Upper lobe of left lung (tissue), 6 donors: ENCODE measurements at regions not wholly inside any gene's neighbourhood (a gene's known extent, or its start where the extent isn't known, plus 50 kb on each side); places are given as distances from the start of the nearest gene placed in this dataset.

ENCODE experiments used
- ATAC-seq, 2 donors: fragments of 200-7000 bp; cut with Tn5 transposase; one replicate each; pipeline ENCODE4 v1.9.1; 2022; ENCODE audit warnings: mild to moderate bottlenecking in 2 of 2, moderate library complexity in 2 of 2; ENCODE audit not compliant: low FRiP score in 2 of 2
- DNase-seq, 2 donors: peaks; one replicate each; pipeline ENCODE4 v3.0.0-alpha.2; 2019 to 2020
- H3K27ac ChIP-seq, 4 donors: fragments of 200-600 bp; sonication (generic); one replicate each; pipeline ENCODE4 v1.5.1; 2016 to 2019
- H3K27me3 ChIP-seq, 4 donors: fragments of 200-600 bp; sonication (generic); one replicate each; pipeline ENCODE4 v1.5.1; 2017 to 2019
- H3K36me3 ChIP-seq, 4 donors: fragments of 200-600 bp; sonication (generic); one replicate each; pipeline ENCODE4 v1.5.1; 2016 to 2019
- H3K4me1 ChIP-seq, 4 donors: fragments of 200-600 bp; sonication (generic); one replicate each; pipeline ENCODE4 v1.5.1; 2018 to 2019
- H3K4me3 ChIP-seq, 4 donors: fragments of 200-600 bp; sonication (generic); one replicate each; pipeline ENCODE4 v1.5.1; 2017 to 2019; ENCODE audit warnings: mild to moderate bottlenecking in 2 of 4, moderate library complexity in 1 of 4
- H3K9me3 ChIP-seq, 4 donors: fragments of 200-600 bp; sonication (generic); one replicate each; pipeline ENCODE4 v1.5.1; 2018 to 2019
- CTCF ChIP-seq, 6 experiments: fragments of 450-650 bp in 4 of 6; fragments of 200-600 bp in 2 of 6; sonication (generic) in 2 of 6; IDR thresholded peaks; one replicate each; pipeline ENCODE4 v1.5.1; 2016 to 2019; ENCODE audit warnings: antibody characterized with exemption in 6 of 6
- EP300 ChIP-seq, 4 donors: sonication (generic); formaldehyde crosslinking; IDR thresholded peaks; one replicate each; pipeline ENCODE4 v1.5.1; 2017; ENCODE audit warnings: antibody characterized with exemption in 4 of 4, control low read depth in 2 of 4
- POLR2A ChIP-seq, 4 donors: fragments of 450-650 bp; IDR thresholded peaks; one replicate each; pipeline ENCODE4 v1.5.1; 2016 to 2017; ENCODE audit warnings: antibody characterized with exemption in 4 of 4, mild to moderate bottlenecking in 2 of 4
- POLR2AphosphoS5 ChIP-seq, 2 donors: sonication (generic); formaldehyde crosslinking; IDR thresholded peaks; one replicate each; pipeline ENCODE4 v1.5.1; 2017; ENCODE audit warnings: antibody characterized with exemption in 2 of 2
- WGBS, 2 donors: methylation state at CpG; one replicate each; pipeline ENCODE4 v1.1.5; 2017 to 2018; 5-methylcytosine and 5-hydroxymethylcytosine counted together
- donor health status: DM: no; HTN: no; CAD: no; lungs with moderate emphysema.
- donor health status: DM: no; HTN: yes; CAD: no; lungs with severe emphysema.

GRCh38 chr5:125794922-125795321 is 628.3 kb upstream of the GRAMD2B start:
- ATAC-seq (no peak), DNase-seq (no peak)
- no peak overlapping the region for H3K27ac ChIP-seq
- no peaks in the 10 kb centered on the region for H3K27me3 ChIP-seq
- TF ChIP-seq POLR2A (IDR thresholded peaks at IDR 0.05) (no peak), EP300 (IDR thresholded peaks at IDR 0.05) (no peak), POLR2AphosphoS5 (IDR thresholded peaks at IDR 0.05) (no peak), CTCF (IDR thresholded peaks at IDR 0.05) (no peak)
- no peak overlapping the region for H3K4me3 ChIP-seq
- H3K4me1 ChIP-seq: no peaks in the 10 kb centered on the region
- no peaks in the 10 kb centered on the region for H3K9me3 ChIP-seq
- H3K36me3 ChIP-seq: no peaks in the 10 kb centered on the region

- no peaks in the 10 kb centered on the region for H3K4me1 ChIP-seq
- TF ChIP-seq POLR2A (IDR thresholded peaks at IDR 0.05): no peak
- TF ChIP-seq POLR2AphosphoS5 (IDR thresholded peaks at IDR 0.05): no peak
- no peak for TF ChIP-seq CTCF (IDR thresholded peaks at IDR 0.05)
- no peak for TF ChIP-seq EP300 (IDR thresholded peaks at IDR 0.05)
- H3K27me3 ChIP-seq: no peaks in the 10 kb centered on the region
- ATAC-seq (no peak), DNase-seq (no peak)
- no peak overlapping the region for H3K27ac ChIP-seq
- no peaks in the 10 kb centered on the region for H3K36me3 ChIP-seq
- no peak overlapping the region for H3K4me3 ChIP-seq
- H3K9me3 ChIP-seq: no peaks in the 10 kb centered on the region
Observed at GRCh38 chr5:125798307-125798706, 624.9 kb upstream of the GRAMD2B start.

- Histone ChIP-seq H3K4me1 (no peaks in the 10 kb centered on the region), H3K4me3 (no peak overlapping the region), H3K9me3 (no peaks in the 10 kb centered on the region), H3K36me3 (no peaks in the 10 kb centered on the region), H3K27me3 (no peaks in the 10 kb centered on the region), H3K27ac (no peak overlapping the region)
- no peak for ATAC-seq
- no peak for TF ChIP-seq EP300 (IDR thresholded peaks at IDR 0.05)
- no peak for TF ChIP-seq POLR2AphosphoS5 (IDR thresholded peaks at IDR 0.05)
- DNase-seq: no peak
Observed at GRCh38 chr5:125812651-125813050, 610.6 kb upstream of the GRAMD2B start.

- H3K9me3 ChIP-seq: no peaks in the 10 kb centered on the region
- H3K4me3 ChIP-seq: no peak overlapping the region
- TF ChIP-seq CTCF (IDR thresholded peaks at IDR 0.05): no peak
- TF ChIP-seq POLR2AphosphoS5 (IDR thresholded peaks at IDR 0.05): no peak
- no peak for TF ChIP-seq EP300 (IDR thresholded peaks at IDR 0.05)
- TF ChIP-seq POLR2A (IDR thresholded peaks at IDR 0.05): no peak
- whole genome bisulfite sequencing, 2 donors: 82 to 87% methylated on average over 6 of the region's 6 CpGs
- no peaks in the 10 kb centered on the region for H3K27me3 ChIP-seq
- no peak overlapping the region for H3K27ac ChIP-seq
- ATAC-seq (no peak), DNase-seq (no peak)
- H3K4me1 ChIP-seq: no peaks in the 10 kb centered on the region
- no peaks in the 10 kb centered on the region for H3K36me3 ChIP-seq
Observed at GRCh38 chr5:125813221-125813974, 609.8 kb upstream of the GRAMD2B start.

GRCh38 chr5:125814119-125814518 is 609.1 kb upstream of the GRAMD2B start:
- H3K36me3 ChIP-seq: no peaks in the 10 kb centered on the region
- ATAC-seq (no peak), DNase-seq (no peak)
- H3K27me3 ChIP-seq: no peaks in the 10 kb centered on the region
- H3K4me1 ChIP-seq: no peaks in the 10 kb centered on the region
- WGBS, 2 donors: 89 to 92% methylated on average over 2 of the region's 2 CpGs
- no peak overlapping the region for H3K4me3 ChIP-seq
- no peak overlapping the region for H3K27ac ChIP-seq
- no peaks in the 10 kb centered on the region for H3K9me3 ChIP-seq
- TF ChIP-seq POLR2AphosphoS5 (IDR thresholded peaks at IDR 0.05) (no peak), CTCF (IDR thresholded peaks at IDR 0.05) (no peak), EP300 (IDR thresholded peaks at IDR 0.05) (no peak), POLR2A (IDR thresholded peaks at IDR 0.05) (no peak)
